GM12874 (cell line): ENCODE measurements at regions not wholly inside any gene's neighbourhood (a gene's known extent, or its start where the extent isn't known, plus 50 kb on each side); places are given as distances from the start of the nearest gene placed in this dataset.

ENCODE experiments used
- TF ChIP-seq, protein P1 (sequence below): IDR thresholded peaks from 2 replicates; pipeline ENCODE4 v1.5.1; 2011; ENCODE audit warnings: low read depth, mild to moderate bottlenecking, control low read depth, low read length, moderate library complexity; ENCODE audit not compliant: insufficient read depth

DNA sequence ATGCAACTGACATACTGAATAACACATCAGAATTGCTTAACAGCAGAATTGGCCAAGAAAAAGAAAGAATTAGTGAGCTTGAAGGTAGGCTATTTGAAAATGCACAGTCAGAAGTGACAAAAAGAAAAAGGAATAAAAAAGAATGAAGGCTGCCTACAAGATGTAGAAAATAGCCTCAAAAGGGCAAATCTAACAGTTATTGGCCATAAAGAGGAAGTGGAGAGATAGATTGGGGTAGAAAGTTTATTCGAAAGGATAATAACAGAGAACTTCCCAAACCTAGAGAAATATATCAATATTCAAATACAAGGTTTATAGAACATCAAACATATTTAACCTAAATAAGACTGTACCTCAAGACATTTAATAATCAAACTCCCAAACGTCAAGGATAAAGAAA lies 67.5 kb downstream of the ATP6V1G3 start:
- TF ChIP-seq, protein P1, sequence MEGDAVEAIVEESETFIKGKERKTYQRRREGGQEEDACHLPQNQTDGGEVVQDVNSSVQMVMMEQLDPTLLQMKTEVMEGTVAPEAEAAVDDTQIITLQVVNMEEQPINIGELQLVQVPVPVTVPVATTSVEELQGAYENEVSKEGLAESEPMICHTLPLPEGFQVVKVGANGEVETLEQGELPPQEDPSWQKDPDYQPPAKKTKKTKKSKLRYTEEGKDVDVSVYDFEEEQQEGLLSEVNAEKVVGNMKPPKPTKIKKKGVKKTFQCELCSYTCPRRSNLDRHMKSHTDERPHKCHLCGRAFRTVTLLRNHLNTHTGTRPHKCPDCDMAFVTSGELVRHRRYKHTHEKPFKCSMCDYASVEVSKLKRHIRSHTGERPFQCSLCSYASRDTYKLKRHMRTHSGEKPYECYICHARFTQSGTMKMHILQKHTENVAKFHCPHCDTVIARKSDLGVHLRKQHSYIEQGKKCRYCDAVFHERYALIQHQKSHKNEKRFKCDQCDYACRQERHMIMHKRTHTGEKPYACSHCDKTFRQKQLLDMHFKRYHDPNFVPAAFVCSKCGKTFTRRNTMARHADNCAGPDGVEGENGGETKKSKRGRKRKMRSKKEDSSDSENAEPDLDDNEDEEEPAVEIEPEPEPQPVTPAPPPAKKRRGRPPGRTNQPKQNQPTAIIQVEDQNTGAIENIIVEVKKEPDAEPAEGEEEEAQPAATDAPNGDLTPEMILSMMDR, result no peak

DNA sequence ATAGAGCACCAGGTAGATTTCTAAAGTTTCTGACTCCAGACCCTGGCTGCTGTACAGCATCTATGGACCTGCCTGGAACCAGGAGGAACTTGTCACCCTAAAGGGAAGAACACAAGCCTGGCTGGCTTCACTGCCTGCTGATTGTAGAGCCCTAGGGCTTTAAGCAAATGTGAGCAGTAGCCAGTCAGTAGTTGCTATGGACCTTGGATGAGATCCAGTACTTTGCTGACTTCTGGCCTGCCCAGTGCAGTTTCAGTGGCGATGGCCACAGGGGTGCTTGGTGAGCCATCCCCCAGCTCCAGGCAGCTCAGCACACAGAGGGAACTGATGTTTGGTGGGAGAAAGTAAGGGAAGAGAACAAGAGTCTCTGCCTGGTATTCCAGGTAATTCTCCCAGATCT lies 68.4 kb downstream of the ATP6V1G3 start:
- TF ChIP-seq, protein P1, result no peak

DNA sequence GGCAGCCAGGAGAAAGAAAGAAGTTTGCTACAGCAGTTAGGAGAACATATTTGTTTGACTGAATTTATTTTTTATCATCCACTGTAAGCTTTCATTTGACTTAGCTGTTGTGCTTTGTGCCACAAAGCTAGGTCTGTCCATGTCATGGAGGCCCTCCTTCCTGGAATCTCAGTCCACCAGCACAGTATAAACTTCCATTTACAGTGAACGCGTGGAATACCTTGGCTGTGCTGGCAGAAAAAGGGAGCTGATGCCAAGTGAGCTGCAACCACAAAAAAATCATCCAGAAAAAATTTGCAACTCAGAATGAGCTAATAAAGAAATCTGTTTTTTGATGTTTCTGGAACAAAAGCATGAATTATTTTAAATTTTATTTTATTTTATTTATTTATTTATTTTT lies 72.6 kb downstream of the ATP6V1G3 start:
- TF ChIP-seq, protein P1, result no peak

- TF ChIP-seq, protein P1, result no peak
Measured at GRCh38 chr1:198467342-198467741, 73.1 kb downstream of the ATP6V1G3 start.

- TF ChIP-seq, protein P1, result peak; percentile 47
Measured at GRCh38 chr1:198465201-198466144, 75.0 kb downstream of the ATP6V1G3 start.

DNA sequence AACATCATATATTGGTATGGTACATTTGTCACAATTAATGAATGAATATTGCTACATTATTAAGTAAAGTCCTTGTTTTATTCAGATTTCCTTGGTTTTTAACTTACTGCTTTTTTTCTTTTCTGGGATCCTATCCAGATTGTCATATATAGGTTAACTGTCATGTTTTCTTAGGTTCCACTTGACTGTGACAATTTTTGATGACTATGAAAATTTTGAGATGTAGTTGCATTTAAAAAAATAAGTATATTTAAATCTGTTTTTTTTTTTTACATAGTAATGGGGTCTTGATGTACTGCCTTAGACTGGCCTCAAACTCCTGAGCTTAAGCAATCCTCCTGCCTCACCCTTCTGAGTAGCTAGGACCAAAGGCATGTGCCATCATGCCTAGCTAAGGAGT lies 76.8 kb downstream of the ATP6V1G3 start:
- TF ChIP-seq, protein P1, result no peak

DNA sequence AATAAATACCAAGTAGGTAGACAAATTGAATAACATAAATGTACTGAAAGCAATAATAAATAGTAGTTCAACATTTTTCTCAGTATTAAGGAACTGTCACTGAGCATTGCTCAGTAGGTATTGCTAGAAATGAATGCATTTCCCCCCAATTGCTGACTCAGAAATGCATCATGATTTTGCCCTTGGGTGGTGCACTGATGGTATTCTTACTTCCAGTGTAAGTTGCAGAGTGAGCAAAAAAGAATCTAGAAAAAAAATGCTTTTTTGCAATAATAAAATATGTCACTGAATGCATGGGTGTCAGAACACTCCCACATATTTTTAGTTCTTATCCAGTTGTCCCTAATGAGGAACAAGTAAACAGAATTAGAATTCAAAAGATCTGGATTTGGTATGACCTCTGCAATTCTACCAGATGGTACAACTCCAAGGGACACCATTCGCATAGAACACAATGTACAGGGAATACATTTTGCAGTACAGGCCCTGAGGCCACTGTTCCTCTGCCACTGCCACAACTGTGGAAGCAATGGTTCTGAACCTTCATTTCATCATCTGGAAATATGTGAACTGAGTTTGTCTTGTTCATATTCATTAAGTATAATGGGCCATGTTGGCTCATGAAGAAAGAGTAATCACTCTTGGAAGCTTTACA lies 78.0 kb downstream of the ATP6V1G3 start:
- TF ChIP-seq, protein P1, result no peak
